HG03175 (cell line): ENCODE measurements at regions not wholly inside any gene's neighbourhood (a gene's known extent, or its start where the extent isn't known, plus 50 kb on each side); places are given as distances from the start of the nearest gene placed in this dataset.

Experiments
- ATAC-seq: cut with Tn5 transposase; IDR thresholded peaks from one replicate; pipeline ENCODE4 v1.9.1; 2021; ENCODE audit warnings: mild to moderate bottlenecking, moderate library complexity; ENCODE audit not compliant: unreplicated experiment

DNA sequence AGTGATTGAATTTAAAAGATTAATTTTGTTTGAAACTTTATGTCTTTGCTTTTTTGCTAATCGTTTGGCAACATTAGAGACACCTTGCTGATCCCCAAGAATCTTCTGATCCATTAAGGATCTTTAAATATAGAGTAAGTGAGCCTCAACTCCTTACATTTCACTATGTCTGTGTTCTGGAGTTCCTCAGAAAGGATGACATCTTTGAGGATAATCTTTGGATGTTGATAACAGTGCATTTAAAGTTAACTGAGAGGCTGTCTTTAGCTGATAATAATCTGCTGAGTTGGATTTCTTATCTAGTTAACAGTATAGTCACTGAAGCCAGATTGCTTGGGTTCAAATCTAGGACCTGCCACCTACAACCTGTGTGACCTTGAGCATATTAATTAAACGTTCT is 221.6 kb upstream of the EMCN start:
- no peak for ATAC-seq

DNA sequence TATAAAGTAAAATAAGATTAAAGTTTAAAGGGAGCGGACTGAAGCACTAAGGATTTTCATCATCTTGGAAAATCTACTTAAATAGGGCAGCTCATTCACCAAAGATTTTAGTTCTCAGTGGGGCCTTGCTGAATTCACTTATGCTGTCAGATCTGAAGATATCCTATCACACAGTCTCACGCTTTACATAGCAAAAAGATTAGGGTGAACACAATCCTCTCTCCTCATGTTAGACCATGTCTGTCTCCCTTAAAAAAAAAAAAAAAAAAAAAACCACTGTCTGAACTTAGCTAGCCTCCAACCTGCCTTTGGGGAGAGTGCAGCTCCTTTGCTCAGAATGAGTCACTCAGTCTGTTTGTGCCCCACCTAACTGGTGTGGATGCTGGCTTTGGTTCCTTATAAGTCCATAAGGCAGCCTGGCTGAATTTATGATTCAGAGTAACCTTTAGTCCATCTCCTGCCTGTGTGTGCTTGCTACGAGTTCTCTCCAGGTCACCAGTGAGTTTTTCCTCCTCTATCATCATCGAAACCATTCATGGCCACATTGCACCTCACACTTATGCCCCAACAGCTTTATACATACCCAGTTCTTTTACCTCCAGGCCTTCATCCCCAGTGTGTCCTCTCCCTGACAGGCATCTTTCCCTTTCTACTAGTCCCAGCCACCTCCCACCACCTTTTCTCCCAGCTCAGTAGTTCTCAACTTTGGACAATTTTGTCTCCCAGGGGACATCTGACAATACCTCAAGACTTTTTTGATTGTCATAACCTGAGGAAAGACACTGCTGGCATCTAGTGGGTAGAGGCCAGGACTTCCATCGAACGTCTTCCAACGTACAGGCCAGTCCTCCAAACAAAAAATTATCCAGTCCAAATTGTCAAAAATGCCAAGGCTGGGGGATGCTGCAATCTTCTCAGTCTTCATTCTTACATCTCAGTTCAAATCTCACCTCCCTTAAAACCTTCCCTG is 220.7 kb upstream of the EMCN start:
- ATAC-seq = no peak

DNA sequence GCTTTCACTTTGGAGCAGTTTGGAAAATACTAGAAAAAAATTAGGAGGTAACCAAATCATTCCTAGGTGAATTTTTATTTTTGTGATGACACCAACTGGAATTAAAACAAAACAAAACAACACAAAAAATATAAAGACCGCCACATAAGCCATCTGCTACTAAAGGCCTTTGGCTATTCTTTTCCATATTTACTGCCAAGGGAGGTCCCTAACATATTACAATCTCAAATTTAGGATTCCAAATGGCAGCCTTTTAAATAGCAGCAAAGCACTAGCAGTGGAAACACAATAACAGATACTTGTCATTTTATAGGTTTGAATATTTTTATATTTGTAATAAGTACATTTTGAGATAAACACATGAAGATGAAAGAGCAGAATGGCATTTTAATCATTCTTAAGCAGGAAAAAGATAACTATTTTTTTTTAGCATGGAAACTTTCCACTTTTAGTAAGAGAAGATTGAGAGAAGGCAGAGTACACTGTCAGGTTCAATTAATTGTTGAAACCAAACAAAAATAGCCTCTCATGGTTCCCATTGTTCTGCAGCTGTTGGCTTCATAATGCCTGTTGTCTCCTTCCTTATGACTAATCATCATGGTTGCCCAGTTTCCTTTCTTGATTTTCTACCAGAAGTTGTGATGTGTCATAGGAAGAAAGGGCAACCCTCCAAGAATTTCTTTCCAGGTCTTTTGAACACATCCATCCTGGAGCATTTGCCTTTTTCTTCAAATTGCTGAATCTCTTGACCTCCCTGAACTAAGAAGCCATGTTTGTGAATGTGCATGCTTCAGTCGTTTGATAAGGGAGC is 219.0 kb upstream of the EMCN start:
- no peak for ATAC-seq

DNA sequence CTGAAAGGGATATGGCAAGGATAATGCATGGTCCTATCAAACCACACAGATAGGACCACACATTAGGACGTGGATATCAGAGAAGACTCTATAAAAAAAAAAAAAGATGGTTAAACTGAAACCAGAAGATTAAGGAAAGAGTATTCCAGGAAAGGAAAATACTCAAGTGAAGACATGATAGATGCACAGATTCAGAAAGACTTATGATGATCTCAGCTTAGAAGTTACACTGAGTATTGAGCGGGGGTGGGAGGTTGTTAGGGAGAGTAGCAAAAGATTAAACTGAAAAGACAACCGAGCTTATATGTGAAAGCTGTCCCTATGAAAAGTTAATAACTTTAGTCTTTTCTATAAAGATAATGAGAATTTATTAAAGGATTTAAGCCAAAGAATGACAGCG is 211.0 kb upstream of the EMCN start:
- no peak for ATAC-seq

DNA sequence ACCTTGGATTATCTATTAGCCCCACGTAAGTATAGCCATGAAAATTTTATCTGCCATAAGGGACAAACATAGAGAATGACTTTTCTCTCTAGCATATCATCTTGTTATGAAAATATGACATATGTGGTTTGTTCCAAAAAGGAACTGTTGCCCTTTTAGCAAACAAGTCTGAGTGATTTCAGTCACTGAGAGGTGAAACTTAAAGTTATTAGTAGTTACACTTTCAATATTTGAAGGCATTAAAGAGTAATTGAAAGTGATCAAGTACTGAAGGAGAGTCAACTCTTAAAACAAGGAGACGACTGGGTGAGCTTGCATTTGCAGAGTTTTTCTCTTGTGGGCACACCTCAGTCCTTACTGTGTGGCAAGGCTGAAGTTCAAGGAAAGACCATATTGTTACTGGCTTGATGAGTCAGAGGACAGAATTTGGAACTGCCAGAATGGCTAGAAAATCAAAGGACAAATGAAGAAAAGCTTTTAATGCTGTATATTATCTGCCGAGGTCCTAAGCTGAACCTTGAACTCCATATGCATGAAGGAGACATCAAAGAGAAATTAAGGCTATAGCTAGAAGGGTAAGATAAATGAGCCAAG is 205.1 kb upstream of the EMCN start:
- ATAC-seq = no peak

DNA sequence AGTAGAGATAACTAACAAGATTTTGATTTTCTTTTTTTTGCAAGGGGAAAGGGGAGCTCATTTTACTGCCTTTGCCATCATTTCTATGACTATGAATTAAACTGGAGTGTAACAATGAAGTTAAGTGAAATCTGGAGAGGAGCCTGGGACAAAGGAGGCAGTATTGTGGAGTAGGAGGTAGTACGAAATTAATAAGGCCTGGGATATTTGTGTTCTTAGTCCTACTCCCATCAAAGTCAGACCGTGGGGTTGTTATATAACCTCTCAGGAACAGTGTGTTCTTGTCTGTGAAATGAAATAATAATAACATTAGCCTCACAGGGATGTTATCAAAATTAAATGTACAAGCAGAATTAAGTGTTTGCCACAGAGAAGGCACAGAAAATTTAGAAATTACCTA is 204.3 kb upstream of the EMCN start:
- no peak for ATAC-seq

DNA sequence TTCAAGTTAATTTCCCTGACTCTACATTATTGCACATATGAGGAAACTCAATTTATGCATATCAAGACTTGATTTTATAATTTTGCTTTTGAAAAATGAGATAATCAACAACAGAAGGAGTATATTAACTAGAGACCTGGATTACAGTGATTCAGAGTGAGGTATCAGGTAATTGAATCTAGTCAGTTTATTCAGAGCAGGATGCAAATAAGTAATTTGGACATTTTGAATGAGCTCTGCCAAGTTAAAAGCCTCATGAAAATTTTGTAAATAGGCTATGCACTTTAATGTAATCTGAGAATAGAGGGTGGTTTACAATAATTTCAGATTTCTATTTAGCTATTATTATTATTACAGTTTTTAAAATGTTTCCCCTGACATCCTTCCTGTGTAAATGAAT is 203.7 kb upstream of the EMCN start:
- ATAC-seq = no peak

DNA sequence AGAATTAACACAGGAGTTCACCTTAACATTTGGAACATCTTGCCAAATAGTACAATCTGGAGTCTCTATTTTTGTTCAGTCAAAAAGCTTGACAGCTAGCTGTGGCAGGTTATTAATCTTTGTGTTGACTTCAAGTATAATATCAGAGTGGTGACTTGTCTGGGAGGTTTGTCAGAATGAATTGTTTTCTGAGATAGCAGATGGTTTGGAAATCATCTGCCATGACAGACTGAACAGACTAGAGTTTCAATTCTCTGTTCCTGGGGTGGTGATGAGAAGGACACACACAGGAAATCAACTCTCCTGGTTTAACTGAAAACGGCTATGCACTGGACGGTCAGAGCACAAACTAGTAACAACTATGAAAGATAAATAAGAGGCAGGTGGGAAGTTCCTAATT is 203.3 kb upstream of the EMCN start:
- ATAC-seq = no peak

DNA sequence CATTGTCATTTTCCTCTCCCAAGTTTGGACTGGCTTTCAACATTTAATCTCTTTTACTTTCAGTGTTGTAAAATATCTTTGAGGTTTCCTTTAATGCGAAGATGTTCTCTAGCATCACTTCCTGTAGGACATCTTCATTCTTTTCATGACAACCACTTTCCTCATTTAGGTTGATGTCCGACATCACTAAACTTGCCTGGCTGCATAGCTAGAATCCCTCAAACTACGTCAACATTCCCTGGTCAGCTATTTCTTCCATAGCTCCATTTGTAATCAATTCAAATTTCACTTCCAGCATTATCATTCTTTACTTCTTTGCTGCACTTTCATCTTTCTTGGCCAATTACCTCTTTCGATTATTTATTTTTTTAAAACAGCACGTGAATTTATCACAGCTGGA is 198.6 kb upstream of the EMCN start:
- no peak for ATAC-seq

DNA sequence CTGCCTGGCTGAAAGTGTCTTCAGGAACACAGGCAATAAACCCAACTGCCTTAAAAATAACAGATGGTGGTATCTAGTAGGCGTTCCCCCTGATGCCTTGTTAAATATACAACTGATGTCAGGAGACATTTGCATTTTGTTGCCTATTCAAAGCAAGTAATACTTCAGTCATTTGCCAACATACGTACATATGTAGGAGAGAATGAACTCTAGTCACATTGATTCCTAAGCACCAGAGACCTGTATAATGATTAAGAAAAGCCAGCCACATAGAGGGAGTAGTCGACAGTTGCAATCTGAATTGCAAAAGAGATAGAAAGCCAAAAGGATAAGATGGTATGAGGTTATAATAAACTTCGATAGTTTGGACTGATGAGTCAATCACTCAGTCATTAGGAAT is 191.0 kb upstream of the EMCN start:
- no peak for ATAC-seq

DNA sequence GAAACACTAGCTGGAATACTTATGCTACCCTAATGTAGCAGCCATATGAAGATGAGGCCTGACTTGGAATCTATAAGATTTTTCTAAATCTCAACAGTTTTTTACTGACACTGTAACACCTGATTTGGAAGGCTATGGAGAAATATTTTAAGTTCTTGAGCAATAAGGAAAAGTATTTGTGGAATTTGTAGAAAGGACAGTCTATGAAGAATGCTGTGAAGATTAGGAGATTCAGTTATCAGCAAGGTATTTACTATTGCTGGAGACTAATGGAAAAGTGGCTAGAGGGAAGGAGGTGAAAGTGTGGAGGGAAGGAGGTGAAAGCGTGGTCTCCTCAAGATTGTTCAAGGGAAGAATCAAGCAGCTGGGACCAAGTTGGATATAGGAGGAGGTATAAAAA is 190.0 kb upstream of the EMCN start:
- ATAC-seq = no peak

DNA sequence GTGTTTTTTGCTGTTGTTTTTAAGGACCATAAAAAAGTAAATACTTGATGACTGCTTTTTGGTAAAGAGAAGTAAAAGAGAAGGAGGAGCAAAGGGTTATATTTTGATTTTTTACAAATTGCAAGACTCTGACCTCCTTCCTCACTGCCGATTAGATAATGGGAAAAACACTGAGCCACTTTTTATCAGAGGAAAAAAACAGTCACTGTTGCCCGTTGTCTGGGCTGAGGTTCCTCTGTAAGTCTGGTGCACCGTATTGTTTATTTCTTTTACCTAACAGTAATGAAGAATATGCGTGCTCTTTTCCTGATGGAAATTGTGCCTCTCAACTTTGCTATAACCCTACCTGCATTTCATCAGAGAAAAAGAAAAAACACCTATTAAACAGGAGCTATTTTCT is 178.7 kb upstream of the EMCN start:
- ATAC-seq = no peak

DNA sequence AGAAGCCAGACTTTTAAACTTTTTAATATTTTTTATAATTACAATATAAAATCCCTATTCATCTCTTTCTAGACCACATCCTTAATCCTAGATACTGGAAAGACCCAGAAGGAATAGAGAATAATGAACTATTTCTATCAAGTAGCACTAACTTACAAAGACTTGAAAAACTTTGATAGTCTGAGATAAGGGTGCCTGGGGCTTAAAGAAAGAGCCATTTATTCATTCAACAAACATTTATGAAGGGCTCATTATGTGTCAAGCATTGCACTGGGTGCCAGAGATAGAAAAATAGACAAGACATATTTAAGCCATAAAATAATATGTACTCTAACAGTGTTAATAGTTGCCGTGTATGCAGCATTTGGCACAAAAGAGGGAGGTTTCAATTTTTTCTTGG is 178.0 kb upstream of the EMCN start:
- no peak for ATAC-seq

DNA sequence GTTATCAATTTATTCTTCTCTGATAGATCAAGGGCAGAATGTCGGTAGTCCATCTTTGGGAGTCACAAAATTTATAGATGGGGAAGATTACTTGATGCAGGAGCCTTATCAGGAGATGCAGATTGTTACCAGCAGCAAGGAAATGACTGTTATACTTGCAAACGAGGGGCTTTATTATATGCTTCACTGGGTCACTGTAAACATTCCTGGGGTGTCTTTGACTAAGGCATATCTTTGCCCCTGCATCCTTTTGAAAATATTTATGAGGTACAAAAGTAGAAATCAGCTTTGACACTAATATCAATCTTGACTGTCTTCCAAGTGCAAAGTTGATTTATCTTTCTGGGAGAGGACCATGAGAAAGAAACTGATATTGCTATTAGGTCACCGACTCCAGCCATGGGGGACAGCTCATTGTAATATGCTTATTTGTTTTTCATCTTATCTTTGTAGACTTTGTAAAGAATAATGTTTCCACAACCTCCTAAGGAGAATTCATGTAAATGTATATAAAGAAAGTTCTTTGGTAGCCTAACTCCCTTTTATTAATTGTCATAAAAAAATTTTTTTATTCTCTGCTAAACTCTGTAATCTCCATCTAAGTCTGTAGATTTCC is 177.3 kb upstream of the EMCN start:
- no peak for ATAC-seq

DNA sequence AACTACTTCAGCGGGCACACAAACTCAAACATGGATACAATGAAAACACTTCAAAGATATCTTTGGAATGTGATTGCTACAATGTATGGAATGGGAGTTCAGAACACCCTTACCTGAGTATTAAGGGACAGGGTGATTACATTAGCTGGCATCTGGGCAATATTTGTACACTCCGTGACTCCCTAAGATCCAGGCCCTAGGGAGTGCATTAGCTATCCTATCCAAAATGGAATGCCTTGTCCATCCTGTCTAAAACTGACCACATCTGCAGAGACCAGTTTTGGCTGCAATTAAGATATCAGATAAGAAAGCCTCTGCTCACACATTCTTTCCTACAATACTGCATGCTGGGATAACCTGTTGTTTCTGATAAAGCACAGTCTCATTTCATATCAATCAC is 176.6 kb upstream of the EMCN start:
- ATAC-seq = no peak

DNA sequence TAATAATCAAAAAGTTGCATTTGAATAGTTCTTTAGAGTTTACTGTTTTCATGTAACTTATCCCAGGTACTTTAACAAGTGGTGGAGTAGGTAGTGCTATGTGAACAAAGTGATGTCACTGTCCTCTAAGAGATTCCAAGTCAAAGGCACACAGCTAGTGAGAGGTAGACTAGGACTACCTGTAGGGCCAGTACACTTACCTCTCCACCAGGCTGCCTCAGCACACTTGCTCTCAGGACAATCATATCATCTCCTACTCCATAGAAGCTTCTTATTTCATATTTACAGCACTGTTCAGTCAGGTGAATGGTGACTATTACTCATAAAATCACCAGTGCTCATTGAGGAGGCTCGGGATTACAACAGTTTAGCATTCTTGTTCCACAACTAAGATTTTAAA is 173.0 kb upstream of the EMCN start:
- ATAC-seq = no peak

DNA sequence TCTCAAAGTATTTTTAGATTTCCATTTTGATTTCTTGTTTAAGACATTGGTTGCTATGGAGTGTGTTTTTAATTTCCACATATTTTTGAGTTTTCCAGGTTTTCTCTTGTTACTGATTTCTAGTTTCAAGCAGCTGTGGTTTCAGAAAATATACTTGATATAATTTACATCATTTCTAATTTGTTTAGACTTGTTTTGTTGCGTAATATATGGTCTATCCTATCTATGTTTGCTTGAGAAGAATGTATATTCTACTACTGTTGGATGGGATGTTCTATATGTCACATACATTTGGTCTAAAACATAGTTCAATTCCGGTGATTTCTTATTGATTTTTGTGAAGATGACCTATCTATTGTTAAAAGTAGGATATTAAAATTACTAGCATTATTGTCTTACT is 170.5 kb upstream of the EMCN start:
- no peak for ATAC-seq

DNA sequence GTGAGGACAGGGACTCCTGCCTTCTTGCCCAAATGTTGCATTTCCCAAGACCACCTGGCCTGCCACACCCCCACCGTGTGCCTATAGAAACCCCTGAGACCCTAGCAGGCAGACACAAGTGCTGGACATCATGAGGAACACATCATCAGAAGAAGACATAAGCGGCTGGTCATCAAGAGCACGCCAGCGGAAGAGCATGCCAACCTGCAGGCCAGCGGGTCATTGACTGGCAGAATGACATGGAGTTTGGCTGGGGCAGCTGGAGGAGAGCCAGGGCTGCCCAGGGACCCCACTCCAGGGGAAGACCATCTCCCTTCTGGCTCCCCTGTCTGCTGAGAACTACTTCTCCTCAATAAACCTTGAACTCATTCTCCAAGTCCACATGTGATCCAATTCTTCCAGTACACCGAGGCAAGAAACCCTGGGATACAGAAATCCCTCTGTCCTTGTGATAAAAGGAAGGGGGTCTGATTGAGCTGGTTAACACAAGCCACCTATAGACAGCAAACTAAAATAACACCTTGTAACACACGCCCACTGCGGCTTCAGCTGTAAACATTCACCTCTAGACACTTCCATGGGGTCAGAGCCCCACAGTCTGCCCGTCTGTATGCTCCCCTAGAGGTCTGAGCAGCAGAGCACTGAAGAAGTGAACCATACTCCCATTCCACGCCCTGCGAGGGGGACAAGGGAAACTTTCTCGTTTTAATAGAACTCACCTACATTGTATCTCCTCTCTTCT is 164.8 kb upstream of the EMCN start:
- ATAC-seq = no peak

DNA sequence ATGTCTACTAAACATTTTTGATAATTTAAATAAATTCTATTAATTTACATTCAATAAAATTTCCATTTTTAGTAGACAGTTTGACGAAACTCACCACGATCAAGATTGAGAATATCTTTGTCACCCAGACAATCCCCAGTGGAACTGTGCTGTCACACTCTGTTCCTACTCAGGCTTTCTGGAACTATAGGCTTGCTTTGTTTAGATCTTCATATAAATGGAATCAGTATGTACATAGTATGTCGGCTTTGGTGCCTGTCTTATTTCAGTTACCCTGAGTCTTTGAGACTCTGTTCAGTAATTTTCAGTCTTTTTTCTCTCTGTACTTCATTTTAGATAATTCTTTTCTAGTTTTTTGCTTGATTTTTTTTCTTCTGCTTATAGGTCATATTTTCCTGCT is 163.5 kb upstream of the EMCN start:
- no peak for ATAC-seq

DNA sequence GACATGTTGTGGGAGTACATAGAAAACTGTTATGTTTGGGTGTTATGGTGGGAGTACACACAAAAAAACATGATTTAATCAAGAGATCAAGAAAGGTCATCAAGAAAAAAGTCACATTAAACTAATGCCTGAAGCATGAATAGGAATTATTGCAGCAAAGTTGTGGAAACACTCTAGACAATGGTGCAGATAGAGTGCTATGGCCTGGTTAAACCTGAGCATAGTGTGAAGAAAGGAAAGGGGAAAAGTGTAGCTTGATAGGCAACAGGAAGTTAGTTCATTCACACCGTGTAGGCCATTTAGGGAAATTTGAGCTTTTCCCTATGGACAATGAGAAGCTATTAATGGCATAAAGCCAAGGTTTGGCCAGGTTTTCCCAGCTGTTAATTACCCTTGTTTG is 162.1 kb upstream of the EMCN start:
- no peak for ATAC-seq

DNA sequence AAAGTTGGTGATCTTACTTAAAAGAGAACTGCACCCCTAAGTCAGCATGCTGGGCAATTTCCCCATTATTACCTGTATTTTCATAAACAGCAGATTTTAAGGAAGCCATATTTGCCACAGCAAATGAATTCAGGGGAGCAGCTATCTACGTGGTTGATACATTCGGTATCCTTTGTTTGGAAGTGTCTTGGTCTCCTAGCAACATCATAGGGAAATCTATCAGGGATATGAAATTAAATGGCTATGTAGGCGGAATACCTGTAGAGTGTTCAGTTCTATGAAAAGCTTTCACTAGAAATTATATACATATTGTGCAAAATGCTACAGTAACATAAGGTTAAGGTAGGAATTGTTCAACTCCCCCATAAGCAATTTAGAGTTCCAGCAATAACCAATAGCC is 157.2 kb upstream of the EMCN start:
- no peak for ATAC-seq
